IMR-90 (cell line): ENCODE measurements at regions not wholly inside any gene's neighbourhood (a gene's known extent, or its start where the extent isn't known, plus 50 kb on each side); places are given as distances from the start of the nearest gene placed in this dataset.

ENCODE experiments used
- ATAC-seq: fragments of 200-7000 bp; cut with Tn5 transposase; 2 replicates; pipeline ENCODE4 v1.9.1; 2020; ENCODE audit warnings: low read depth, mild to moderate bottlenecking, moderate library complexity
- BruUV-seq: library from RNA; stranded (reverse); fragments of 400-500 nt; replicated peaks from 2 replicates; lab custom pipeline; 2021; lab: Mats Ljungman, UMichigan
- CTCF ChIA-PET: fragments of 300-600 bp; formaldehyde crosslinking; extraction: SDS; loops from one replicate; lab custom pipeline; 2021; ENCODE audit warnings: antibody characterized with exemption; lab: Yijun Ruan, JAX
- POLR2A ChIA-PET: fragments of 300-600 bp; sonication (Branson Sonifier 250); formaldehyde crosslinking; loops from one replicate; lab custom pipeline; 2022; ENCODE audit warnings: antibody characterized with exemption; ENCODE audit not compliant: unreplicated experiment; lab: Charles Lee
- DNase-seq: peaks from one replicate; pipeline ENCODE4 v3.0.0; 2013
- H2AFZ ChIP-seq: replicated peaks from 2 replicates; pipeline ENCODE3; 2013; ENCODE audit warnings: low read length, mild to moderate bottlenecking; ENCODE audit not compliant: poor library complexity
- H2AK5ac ChIP-seq: 2 replicates; pipeline ENCODE4 v1.6.1; 2013; ENCODE audit warnings: low read depth, low read length, inconsistent platforms
- H2AK9ac ChIP-seq: replicated peaks from 2 replicates; pipeline ENCODE3; 2013; ENCODE audit warnings: mild to moderate bottlenecking, low read depth, low read length, moderate library complexity; ENCODE audit not compliant: poor library complexity
- H2BK120ac ChIP-seq: 2 replicates; pipeline ENCODE4 v1.6.1; 2013; ENCODE audit warnings: low read depth, low read length, inconsistent platforms
- H2BK15ac ChIP-seq: 3 replicates; pipeline ENCODE4 v1.6.1; 2013; ENCODE audit warnings: low read depth, low read length, inconsistent platforms
- H2BK20ac ChIP-seq: 2 replicates; pipeline ENCODE4 v1.6.1; 2013; ENCODE audit warnings: low read depth, mild to moderate bottlenecking, inconsistent platforms, low read length, moderate library complexity
- H2BK5ac ChIP-seq: 2 replicates; pipeline ENCODE4 v1.6.1; 2013; ENCODE audit warnings: mild to moderate bottlenecking, low read depth, low read length, inconsistent platforms; ENCODE audit not compliant: poor library complexity, severe bottlenecking
- H3K14ac ChIP-seq: replicated peaks from 2 replicates; pipeline ENCODE4 v1.6.1; 2013; ENCODE audit warnings: low read depth, low read length, inconsistent platforms
- H3K18ac ChIP-seq: 2 replicates; pipeline ENCODE4 v1.6.1; 2013; ENCODE audit warnings: low read depth, low read length, control low read depth
- H3K23ac ChIP-seq: 2 replicates; pipeline ENCODE4 v1.6.1; 2013; ENCODE audit warnings: low read depth, low read length, inconsistent platforms
- H3K27ac ChIP-seq: 2 replicates; pipeline ENCODE4 v1.5.1; 2013; ENCODE audit warnings: mild to moderate bottlenecking, control low read depth, low read length; ENCODE audit not compliant: insufficient read depth
- H3K27me3 ChIP-seq: 2 replicates; pipeline ENCODE4 v1.6.1; 2013; ENCODE audit warnings: low read length; ENCODE audit not compliant: control insufficient read depth, insufficient read depth
- H3K36me3 ChIP-seq: 2 replicates; pipeline ENCODE4 v1.6.1; 2013; ENCODE audit warnings: low read length, mixed read lengths; ENCODE audit not compliant: control insufficient read depth, insufficient read depth
- H3K4ac ChIP-seq: 2 replicates; pipeline ENCODE4 v1.6.1; 2013; ENCODE audit warnings: low read depth, low read length, inconsistent platforms
- H3K4me1 ChIP-seq: 2 replicates; pipeline ENCODE4 v1.6.1; 2013; ENCODE audit warnings: low read length, mixed read lengths; ENCODE audit not compliant: control insufficient read depth, insufficient read depth
- H3K4me2 ChIP-seq: 2 replicates; pipeline ENCODE4 v1.6.1; 2013; ENCODE audit warnings: low read depth, mild to moderate bottlenecking, control low read depth, low read length, moderate library complexity
- H3K4me3 ChIP-seq: 2 replicates; pipeline ENCODE4 v1.5.1; 2013; ENCODE audit warnings: low read depth, mild to moderate bottlenecking, control low read depth, low read length, moderate library complexity; ENCODE audit not compliant: insufficient read depth
- H3K56ac ChIP-seq: 2 replicates; pipeline ENCODE4 v1.6.1; 2013; ENCODE audit warnings: low read length, inconsistent platforms; ENCODE audit not compliant: insufficient read depth; ENCODE audit errors: extremely low read depth
- H3K79me1 ChIP-seq, 2 experiments: 2 replicates each; pipeline ENCODE4 v1.6.1; 2013; ENCODE audit warnings: low read length in 2 of 2, inconsistent platforms in 1 of 2, low read depth in 1 of 2
- H3K9ac ChIP-seq: 2 replicates; pipeline ENCODE4 v1.6.1; 2013; ENCODE audit warnings: low read depth, low read length, control low read depth
- H3K9me1 ChIP-seq: 2 replicates; pipeline ENCODE4 v1.6.1; 2013; ENCODE audit warnings: low read length, inconsistent platforms; ENCODE audit not compliant: insufficient read depth
- H3K9me3 ChIP-seq: 2 replicates; pipeline ENCODE4 v1.6.1; 2013; ENCODE audit warnings: low read length; ENCODE audit not compliant: control insufficient read depth, insufficient read depth
- H4K20me1 ChIP-seq: 2 replicates; pipeline ENCODE4 v1.6.1; 2013; ENCODE audit warnings: low read length, inconsistent platforms; ENCODE audit not compliant: insufficient read depth
- H4K5ac ChIP-seq: 2 replicates; pipeline ENCODE4 v1.6.1; 2013; ENCODE audit warnings: mild to moderate bottlenecking, low read depth, low read length, control low read depth
- H4K8ac ChIP-seq, 2 experiments: 2 replicates each; pipeline ENCODE4 v1.6.1; 2013; ENCODE audit warnings: low read depth in 2 of 2, low read length in 2 of 2, control low read depth in 1 of 2, inconsistent platforms in 1 of 2
- H4K91ac ChIP-seq: 2 replicates; pipeline ENCODE4 v1.6.1; 2013; ENCODE audit warnings: low read depth, low read length, inconsistent platforms; ENCODE audit not compliant: insufficient read depth
- CHD1 ChIP-seq: IDR thresholded peaks from 2 replicates; pipeline ENCODE4 v1.6.1; 2012; ENCODE audit warnings: low read depth, low read length, improper control_type of control experiment
- CTCF ChIP-seq: conservative IDR thresholded peaks from 2 replicates; pipeline ENCODE4 v1.5.1; 2012; ENCODE audit warnings: mild to moderate bottlenecking, low read depth, low read length, improper control_type of control experiment
- ELK1 ChIP-seq: fragments of 150-350 bp; IDR thresholded peaks from 2 replicates; pipeline ENCODE4 v1.6.1; 2016; ENCODE audit warnings: low read depth, mild to moderate bottlenecking, low read length, moderate library complexity, borderline replicate concordance
- FOS ChIP-seq: fragments of 150-350 bp; IDR thresholded peaks from 2 replicates; pipeline ENCODE4 v1.6.1; 2016; ENCODE audit warnings: low read depth, low read length
- MAFK ChIP-seq: IDR thresholded peaks from 2 replicates; pipeline ENCODE4 v1.6.1; 2012; ENCODE audit warnings: low read depth, low read length, improper control_type of control experiment
- MXI1 ChIP-seq: IDR thresholded peaks from 2 replicates; pipeline ENCODE4 v1.6.1; 2012; ENCODE audit warnings: low read depth, mild to moderate bottlenecking, low read length, moderate library complexity, borderline replicate concordance
- POLR2A ChIP-seq: IDR thresholded peaks from 2 replicates; pipeline ENCODE4 v1.6.1; 2012; ENCODE audit warnings: mild to moderate bottlenecking, low read depth, low read length
- RAD21 ChIP-seq: IDR thresholded peaks from 2 replicates; pipeline ENCODE4 v1.6.1; 2012; ENCODE audit warnings: low read length, improper control_type of control experiment
- RCOR1 ChIP-seq: IDR thresholded peaks from 2 replicates; pipeline ENCODE4 v1.6.1; 2012; ENCODE audit warnings: mild to moderate bottlenecking, low read length, improper control_type of control experiment; ENCODE audit not compliant: insufficient replicate concordance
- RFX5 ChIP-seq: IDR thresholded peaks from 2 replicates; pipeline ENCODE4 v1.8.0; 2012; ENCODE audit warnings: low read depth, mild to moderate bottlenecking, low read length, moderate library complexity
- USF2 ChIP-seq: fragments of 150-350 bp; IDR thresholded peaks from 2 replicates; pipeline ENCODE4 v1.6.1; 2017; ENCODE audit warnings: mild to moderate bottlenecking, antibody characterized with exemption, low read length, low read depth
- WGBS, 2 experiments: methylation state at CpG; one replicate each; pipeline versions ENCODE4 v1.1.5 to v1.1.7; 2013; ENCODE audit warnings: missing lambda C conversion rate in 2 of 2; ENCODE audit not compliant: insufficient read length in 1 of 2; ENCODE audit errors: extremely low coverage in 2 of 2; 5-methylcytosine and 5-hydroxymethylcytosine counted together
- dilution Hi-C: fragments of 300-500 bp; cut with HindIII; formaldehyde crosslinking; loops from one replicate; pipeline ENCODE4 v1.14.3; 2018; ENCODE audit warnings: low sequenced_read_pairs; ENCODE audit not compliant: unreplicated experiment
- in situ Hi-C: fragments of 300-500 bp; cut with MboI; formaldehyde crosslinking; loops from 3 replicates; pipeline ENCODE4 v1.14.3; 2019; ENCODE audit warnings: low sequenced_read_pairs, inconsistent platforms, mixed read lengths
- intact Hi-C: fragments of 100-400 bp; cut with micrococcal nuclease; formaldehyde crosslinking; loops from 2 replicates; pipeline ENCODE4 v1.10.0; 2022

GRCh38 chr12:126506426-126507182, 1441.4 kb downstream of the AACS start:
- Histone ChIP-seq H2BK20ac (no peak overlapping the region), H2BK120ac (no peak overlapping the region), H3K14ac (no peak overlapping the region), H3K9me3 (peaks cover 10% of the 10 kb centered on the region), H2AK9ac (no peak overlapping the region), H3K23ac (no peak overlapping the region), H2BK5ac (no peak overlapping the region), H3K4me2 (no peak overlapping the region), H3K79me1 (no peaks in the 10 kb centered on the region), H2BK15ac (no peak overlapping the region), H4K91ac (no peak overlapping the region), H2AK5ac (no peak overlapping the region), H4K8ac (no peak overlapping the region), H3K4ac (no peak overlapping the region), H4K20me1 (no peaks in the 10 kb centered on the region), H3K4me1 (no peaks in the 10 kb centered on the region), H2AFZ (no peak overlapping the region), H3K27me3 (no peaks in the 10 kb centered on the region), H4K5ac (no peak overlapping the region), H3K56ac (no peak overlapping the region), H3K9ac (no peak overlapping the region), H3K27ac (no peak overlapping the region), H3K4me3 (no peak overlapping the region), H3K18ac (no peak overlapping the region), H3K36me3 (no peaks in the 10 kb centered on the region), H3K9me1 (no peaks in the 10 kb centered on the region)
- dilution Hi-C loops (no loop called here), intact Hi-C loops (no loop called here), in situ Hi-C loops (no loop called here)
- ChIA-PET POLR2A (no interaction called here), CTCF (no interaction called here)
- WGBS, 2 experiments, result no CpG with 5 or more reads among the region's 7 CpGs
- TF ChIP-seq RAD21, result no peak
- no peak for TF ChIP-seq RCOR1
- no peak for TF ChIP-seq FOS
- TF ChIP-seq MAFK, result no peak
- TF ChIP-seq CTCF, result no peak
- no peak for TF ChIP-seq ELK1
- TF ChIP-seq USF2, result no peak
- no peak for TF ChIP-seq RFX5
- TF ChIP-seq POLR2A, result no peak
- TF ChIP-seq CHD1, result no peak
- no peak for TF ChIP-seq MXI1
- BruUV-seq, result no TSS peak
- DNase-seq (no peak), ATAC-seq (no peak)
